GM12873 (cell line): ENCODE measurements at regions not wholly inside any gene's neighbourhood (a gene's known extent, or its start where the extent isn't known, plus 50 kb on each side); places are given as distances from the start of the nearest gene placed in this dataset.

Experiments
- TF ChIP-seq, protein P1 (sequence below): IDR thresholded peaks from 2 replicates; pipeline ENCODE4 v1.5.1; 2012; ENCODE audit warnings: low read depth, mild to moderate bottlenecking, moderate library complexity, low read length, control low read depth; ENCODE audit not compliant: insufficient read depth; ENCODE audit errors: missing control alignments

DNA sequence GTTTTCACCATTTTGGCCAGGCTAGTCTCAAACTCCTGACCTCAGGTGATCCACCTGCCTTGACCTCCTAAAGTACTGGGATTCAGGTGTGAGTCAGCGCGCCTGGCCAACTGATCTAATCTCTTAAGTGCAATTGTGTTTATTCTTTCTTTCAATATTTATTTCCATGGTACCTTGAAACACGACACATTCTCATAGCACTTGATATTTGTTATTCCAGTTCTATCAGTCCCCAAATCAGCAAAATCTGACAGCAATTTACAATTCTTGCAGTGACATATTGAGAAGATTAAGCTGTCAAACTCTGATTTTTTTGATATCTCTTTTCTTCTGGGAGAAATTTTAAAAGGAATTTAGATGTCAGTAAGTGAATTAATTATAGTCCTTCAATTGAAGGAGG, 218.1 kb upstream of the FAT4 start:
- TF ChIP-seq, protein P1, sequence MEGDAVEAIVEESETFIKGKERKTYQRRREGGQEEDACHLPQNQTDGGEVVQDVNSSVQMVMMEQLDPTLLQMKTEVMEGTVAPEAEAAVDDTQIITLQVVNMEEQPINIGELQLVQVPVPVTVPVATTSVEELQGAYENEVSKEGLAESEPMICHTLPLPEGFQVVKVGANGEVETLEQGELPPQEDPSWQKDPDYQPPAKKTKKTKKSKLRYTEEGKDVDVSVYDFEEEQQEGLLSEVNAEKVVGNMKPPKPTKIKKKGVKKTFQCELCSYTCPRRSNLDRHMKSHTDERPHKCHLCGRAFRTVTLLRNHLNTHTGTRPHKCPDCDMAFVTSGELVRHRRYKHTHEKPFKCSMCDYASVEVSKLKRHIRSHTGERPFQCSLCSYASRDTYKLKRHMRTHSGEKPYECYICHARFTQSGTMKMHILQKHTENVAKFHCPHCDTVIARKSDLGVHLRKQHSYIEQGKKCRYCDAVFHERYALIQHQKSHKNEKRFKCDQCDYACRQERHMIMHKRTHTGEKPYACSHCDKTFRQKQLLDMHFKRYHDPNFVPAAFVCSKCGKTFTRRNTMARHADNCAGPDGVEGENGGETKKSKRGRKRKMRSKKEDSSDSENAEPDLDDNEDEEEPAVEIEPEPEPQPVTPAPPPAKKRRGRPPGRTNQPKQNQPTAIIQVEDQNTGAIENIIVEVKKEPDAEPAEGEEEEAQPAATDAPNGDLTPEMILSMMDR: no peak

GRCh38 chr4:125091541-125091940, 223.2 kb upstream of the FAT4 start:
- TF ChIP-seq, protein P1: no peak

DNA sequence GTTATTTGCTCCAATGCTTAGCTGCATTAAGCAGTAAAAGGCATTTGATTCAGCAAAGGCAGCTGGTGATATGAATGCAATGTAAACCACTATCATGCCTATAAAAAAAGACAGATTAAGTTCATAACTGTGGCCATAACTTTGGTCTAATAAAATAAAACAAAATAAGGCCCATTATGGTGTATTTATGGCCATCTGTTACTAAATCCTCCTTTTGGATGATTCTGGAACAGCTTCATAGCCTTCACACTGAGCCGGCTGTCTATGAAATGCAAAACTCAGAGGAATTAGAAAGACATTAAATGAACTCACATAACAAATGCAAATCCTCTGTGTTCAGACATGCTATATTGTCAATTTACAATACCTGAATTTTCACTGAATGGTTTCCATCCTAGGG, 223.7 kb upstream of the FAT4 start:
- TF ChIP-seq, protein P1: no peak

DNA sequence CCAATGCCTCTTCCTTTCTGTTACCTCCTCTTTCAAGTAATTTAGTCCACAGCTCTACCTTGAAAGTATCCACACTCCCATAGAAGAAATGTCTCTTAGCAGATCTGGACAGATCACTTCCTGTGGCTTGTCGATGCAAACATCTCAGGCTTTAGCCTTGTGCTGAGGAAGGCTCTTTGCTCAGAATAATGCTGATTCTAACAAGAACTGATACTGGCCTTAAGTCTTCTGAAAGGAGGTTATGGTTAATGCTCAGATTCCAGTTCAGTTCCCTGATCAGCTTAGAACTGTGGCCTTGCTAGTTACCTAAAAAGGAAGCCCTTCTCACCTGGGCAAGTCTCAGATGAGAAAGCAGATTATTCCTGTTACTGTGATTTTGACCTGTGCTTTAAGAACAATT, 230.1 kb upstream of the FAT4 start:
- TF ChIP-seq, protein P1: no peak

DNA sequence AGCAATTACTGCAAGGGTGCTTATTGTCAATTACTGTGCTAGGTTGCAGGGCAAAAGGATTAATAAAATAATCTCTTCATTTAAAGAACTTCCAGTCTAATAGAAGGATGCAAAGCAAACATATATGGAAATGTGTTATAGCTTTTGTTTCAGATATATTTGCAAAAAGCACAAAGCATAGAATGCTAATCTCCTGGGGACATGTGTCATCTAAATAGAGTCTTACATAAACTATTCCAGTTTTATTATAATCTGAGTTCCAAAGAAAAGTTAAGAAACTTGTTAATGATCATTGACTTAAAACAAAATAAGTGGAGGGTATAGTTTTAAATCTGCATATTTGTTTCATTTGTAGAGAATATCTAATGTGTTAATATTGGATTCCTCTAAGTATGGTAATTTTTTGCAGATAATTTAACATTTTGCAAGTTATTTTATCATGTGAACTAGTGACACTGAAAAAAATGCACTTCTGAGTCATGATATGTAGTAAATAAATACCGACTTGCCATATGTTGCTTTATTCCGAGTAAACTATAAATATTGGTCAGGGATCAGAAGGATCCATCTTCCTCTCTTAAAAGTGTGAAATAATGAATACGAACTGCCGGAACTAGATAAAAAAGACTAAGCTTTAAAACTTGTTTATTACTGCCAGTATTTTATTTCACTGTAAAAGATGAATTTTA, 231.9 kb upstream of the FAT4 start:
- TF ChIP-seq, protein P1: no peak

GRCh38 chr4:125072269-125072668, 242.5 kb upstream of the FAT4 start:
- TF ChIP-seq, protein P1: no peak

GRCh38 chr4:125070861-125071260, 243.9 kb upstream of the FAT4 start:
- TF ChIP-seq, protein P1: no peak
